IPS-18a (cell line): ENCODE measurements at regions not wholly inside any gene's neighbourhood (a gene's known extent, or its start where the extent isn't known, plus 50 kb on each side); places are given as distances from the start of the nearest gene placed in this dataset.
"Not testable (repeated sequence)": the region's sequence is repeated elsewhere in the genome, so short reads cannot be mapped to it uniquely, and the experiment has no call there.

Source experiments
- H3K27ac ChIP-seq: one replicate; pipeline ENCODE4 v1.5.1; 2013; ENCODE audit warnings: low read length
- H3K27me3 ChIP-seq: one replicate; pipeline ENCODE4 v1.6.1; 2013; ENCODE audit warnings: mild to moderate bottlenecking, low read length; ENCODE audit not compliant: control insufficient read depth, insufficient read depth
- H3K36me3 ChIP-seq: one replicate; pipeline ENCODE4 v1.6.1; 2013; ENCODE audit warnings: low read depth, low read length; ENCODE audit not compliant: control insufficient read depth
- H3K4me1 ChIP-seq: one replicate; pipeline ENCODE4 v1.6.1; 2013; ENCODE audit warnings: low read depth, low read length; ENCODE audit not compliant: control insufficient read depth
- H3K4me3 ChIP-seq: one replicate; pipeline ENCODE4 v1.5.1; 2013; ENCODE audit warnings: low read length
- H3K9ac ChIP-seq: one replicate; pipeline ENCODE4 v1.6.1; 2013; ENCODE audit warnings: mild to moderate bottlenecking, low read length, moderate library complexity
- H3K9me3 ChIP-seq: one replicate; pipeline ENCODE4 v1.6.1; 2013; ENCODE audit warnings: low read depth, low read length; ENCODE audit not compliant: control insufficient read depth

DNA sequence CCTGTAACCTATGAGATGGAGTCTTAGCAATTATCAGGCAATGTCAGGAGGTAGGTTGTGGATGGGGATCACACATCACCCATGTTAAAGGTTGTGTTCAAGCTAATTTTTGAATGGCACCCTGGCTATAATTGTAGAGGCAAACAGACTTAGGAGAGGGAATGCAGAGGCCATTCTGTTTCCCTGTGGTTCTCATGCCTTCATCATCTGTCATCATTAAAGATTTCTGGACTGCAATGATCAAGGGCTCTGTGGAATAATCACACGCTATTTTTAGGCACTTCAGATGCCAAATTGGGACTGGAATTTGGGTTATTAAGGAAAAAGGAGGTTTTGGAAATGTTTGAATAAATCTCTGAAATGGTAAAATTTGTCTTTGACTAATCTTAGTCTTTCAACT lies 1065.4 kb downstream of the TAF11L14 start:
- Histone ChIP-seq H3K4me3 (no peak overlapping the region), H3K9me3 (no peaks in the 10 kb centered on the region), H3K36me3 (no peaks in the 10 kb centered on the region), H3K27me3 (no peaks in the 10 kb centered on the region), H3K27ac (no peak overlapping the region), H3K9ac (no peak overlapping the region), H3K4me1 (no peaks in the 10 kb centered on the region)

DNA sequence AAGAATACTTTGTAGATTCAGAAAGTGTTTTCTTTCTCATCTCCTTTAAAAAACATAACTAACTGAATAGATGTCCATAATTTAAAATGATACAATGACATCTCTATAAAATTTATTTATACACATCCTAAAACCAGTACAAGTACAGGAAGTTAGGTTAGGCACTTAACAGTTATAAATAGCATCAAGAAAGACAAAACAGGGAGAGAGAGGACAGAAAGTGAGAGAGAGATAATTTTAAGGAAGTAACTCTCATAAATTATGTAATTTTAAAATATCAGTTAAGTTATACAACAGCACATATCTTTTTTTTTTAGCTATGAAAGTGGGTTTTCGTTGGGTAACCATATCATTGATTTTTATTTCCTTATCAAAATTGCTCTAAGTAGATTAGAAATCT lies 1068.6 kb downstream of the TAF11L14 start:
- Histone ChIP-seq H3K27ac (no peak overlapping the region), H3K4me3 (no peak overlapping the region), H3K9me3 (no peaks in the 10 kb centered on the region), H3K27me3 (no peaks in the 10 kb centered on the region), H3K4me1 (no peaks in the 10 kb centered on the region), H3K9ac (no peak overlapping the region), H3K36me3 (no peaks in the 10 kb centered on the region)

DNA sequence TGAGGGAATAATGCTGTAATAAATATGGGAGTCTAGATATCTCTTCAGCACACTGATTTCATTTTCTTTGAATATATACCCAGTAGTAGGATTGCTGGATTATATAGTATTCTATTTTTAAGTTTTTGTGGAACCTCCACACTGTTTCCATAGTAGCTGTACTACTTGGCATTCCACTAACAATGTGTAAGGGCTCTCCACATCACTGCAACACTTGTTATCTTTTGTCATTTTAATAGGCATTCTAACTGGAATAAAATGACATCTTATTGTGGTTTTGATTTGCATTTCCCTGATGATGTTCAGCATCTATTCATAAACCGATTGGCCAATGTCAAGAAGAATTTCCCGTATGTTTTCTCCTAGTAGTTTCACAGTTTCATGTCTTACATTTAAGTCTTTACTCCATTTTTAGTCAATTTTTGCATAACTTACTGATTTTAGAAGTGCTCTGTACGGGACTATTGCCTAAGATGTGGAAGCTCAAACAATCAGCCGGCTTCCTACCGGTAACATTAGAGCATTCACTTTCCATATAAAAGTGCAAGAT lies 1078.8 kb downstream of the TAF11L14 start:
- Histone ChIP-seq H3K36me3 (no peaks in the 10 kb centered on the region), H3K4me1 (no peaks in the 10 kb centered on the region), H3K27ac (no peak overlapping the region), H3K9ac (no peak overlapping the region), H3K4me3 (no peak overlapping the region), H3K9me3 (no peaks in the 10 kb centered on the region), H3K27me3 (no peaks in the 10 kb centered on the region)

DNA sequence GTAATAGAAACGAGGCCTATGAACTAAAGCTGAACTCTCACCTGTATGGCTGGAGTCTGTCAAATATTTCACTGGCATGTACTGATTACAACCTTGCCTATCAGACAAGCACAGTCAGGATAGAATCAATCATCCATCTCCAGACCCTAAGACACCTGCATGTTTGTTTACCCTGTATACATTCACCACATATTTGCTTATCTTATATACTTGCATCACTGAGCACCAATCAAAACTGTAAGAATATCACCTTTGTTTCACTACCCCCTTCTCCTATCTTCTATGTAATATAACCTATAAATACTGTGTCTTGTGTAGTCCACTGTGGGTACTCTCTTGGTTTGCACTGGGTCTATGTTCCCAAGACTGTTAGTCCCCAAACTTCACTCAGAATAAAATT lies 1085.7 kb downstream of the TAF11L14 start:
- no peak overlapping the region for H3K27ac ChIP-seq
- no peaks in the 10 kb centered on the region for H3K27me3 ChIP-seq
- H3K36me3 ChIP-seq: no peaks in the 10 kb centered on the region
- no peak overlapping the region for H3K9ac ChIP-seq
- no peaks in the 10 kb centered on the region for H3K9me3 ChIP-seq
- H3K4me3 ChIP-seq: no peak overlapping the region
- H3K4me1 ChIP-seq: no peaks in the 10 kb centered on the region

DNA sequence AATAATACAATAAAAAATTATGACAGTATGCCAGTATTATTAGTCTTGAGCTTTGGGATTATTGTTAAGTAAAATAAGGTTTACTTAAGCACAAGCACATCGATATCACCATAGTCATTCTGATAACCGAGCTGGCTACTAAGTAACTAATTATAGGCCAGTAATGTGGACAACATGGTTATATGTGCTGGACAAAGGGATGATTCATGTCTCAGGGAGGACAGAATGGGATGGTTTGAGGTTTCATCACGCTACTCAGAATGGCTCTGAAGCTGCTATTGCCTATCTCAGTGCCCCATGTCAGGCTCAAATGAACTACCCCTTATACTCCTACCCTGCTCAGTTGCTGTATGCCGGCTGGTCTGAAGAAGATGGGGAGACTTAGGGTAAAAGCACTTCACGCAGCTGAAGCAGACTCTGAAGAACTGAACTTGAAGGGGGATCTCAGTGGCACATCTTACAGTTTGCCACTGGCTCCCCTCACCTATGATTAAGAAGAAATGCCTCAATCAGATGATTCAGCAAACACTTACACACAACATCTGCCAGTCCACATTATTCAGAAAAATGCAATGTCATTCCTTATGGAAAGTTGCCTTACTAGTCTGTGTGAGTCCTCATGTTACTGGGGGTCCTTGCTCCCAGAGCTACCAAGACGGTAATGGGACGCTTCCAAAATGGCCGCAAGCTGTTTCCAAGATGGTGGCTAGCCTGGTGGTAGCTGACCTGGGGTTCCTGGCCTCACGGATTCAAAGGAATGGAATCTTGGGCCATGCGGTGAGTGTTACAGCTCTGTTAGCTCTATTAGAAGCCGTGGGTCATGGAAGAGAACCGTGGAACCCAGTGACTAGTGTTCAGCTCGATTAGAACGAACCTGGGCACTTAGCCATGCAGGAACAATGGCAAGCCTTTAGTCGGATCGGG lies 1098.6 kb downstream of the TAF11L14 start:
- Histone ChIP-seq H3K9me3 (no peaks in the 10 kb centered on the region), H3K9ac (no peak overlapping the region), H3K36me3 (no peaks in the 10 kb centered on the region), H3K27ac (no peak overlapping the region), H3K4me1 (peaks cover 29% of the 10 kb centered on the region), H3K4me3 (no peak overlapping the region), H3K27me3 (no peaks in the 10 kb centered on the region)

DNA sequence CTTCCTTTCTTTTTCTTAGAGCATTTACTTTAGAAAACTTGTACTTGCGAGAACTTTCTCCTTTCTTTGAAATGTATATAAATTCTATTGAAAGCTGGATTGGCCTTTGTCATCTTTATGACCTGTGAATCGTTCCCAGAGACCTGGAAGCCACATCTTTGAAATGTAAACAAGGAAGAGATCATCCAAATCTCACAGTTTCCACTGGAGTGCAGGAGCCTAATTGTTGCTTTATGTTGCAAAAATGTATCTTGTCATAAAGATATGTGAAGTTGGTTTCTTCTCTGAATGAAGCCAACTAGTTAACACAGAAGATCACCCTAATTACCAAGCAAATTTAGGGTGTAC lies 1101.8 kb downstream of the TAF11L14 start:
- no peaks in the 10 kb centered on the region for H3K27me3 ChIP-seq
- no peak overlapping the region for H3K27ac ChIP-seq
- H3K36me3 ChIP-seq: no peaks in the 10 kb centered on the region
- no peaks in the 10 kb centered on the region for H3K9me3 ChIP-seq
- H3K4me3 ChIP-seq: no peak overlapping the region
- H3K4me1 ChIP-seq: peaks cover 29% of the 10 kb centered on the region
- no peak overlapping the region for H3K9ac ChIP-seq

DNA sequence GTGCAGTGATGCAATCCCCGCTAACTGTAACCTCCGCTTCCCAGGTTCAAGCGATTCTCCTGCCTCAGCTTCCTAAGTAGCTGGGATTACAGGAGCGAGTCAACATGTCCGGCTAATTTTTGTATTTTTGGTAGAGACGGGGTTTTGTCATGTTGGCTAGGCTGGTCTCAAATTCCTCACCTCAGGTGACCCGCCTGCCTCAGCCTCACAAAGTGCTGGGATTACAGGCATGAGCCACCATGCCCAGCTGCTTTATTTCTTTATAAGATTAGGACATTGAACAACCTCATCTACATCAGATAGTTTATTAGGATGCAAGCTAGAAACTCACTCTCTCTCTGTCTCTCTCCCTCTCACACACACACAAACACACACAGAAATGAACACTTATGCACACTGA lies 1102.5 kb downstream of the TAF11L14 start:
- H3K4me1 ChIP-seq: peaks cover 29% of the 10 kb centered on the region
- not testable (repeated sequence) for H3K36me3 ChIP-seq, H3K9me3 ChIP-seq, H3K27me3 ChIP-seq, H3K9ac ChIP-seq, H3K4me3 ChIP-seq, H3K27ac ChIP-seq

DNA sequence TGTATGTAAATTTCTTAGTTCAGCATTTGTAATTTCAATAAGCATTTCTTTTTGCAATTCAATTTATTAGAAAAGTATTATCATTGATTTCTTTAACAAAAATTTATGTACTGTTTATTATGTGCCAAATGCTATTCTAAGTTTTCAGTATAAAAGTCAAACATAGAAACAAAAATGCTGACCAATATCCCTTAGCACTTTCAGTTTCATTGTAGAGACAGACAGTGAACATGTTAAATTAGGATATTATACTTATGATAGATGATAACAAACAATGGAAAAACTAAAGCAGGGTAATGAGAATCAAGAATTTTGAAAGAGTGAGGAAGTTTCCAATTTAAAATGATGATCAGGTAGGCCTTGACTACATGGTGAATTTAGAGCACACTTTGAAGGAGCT lies 1106.0 kb downstream of the TAF11L14 start:
- peaks cover 13% of the 10 kb centered on the region for H3K4me1 ChIP-seq
- no peak overlapping the region for H3K4me3 ChIP-seq
- H3K9me3 ChIP-seq: no peaks in the 10 kb centered on the region
- no peaks in the 10 kb centered on the region for H3K27me3 ChIP-seq
- no peak overlapping the region for H3K27ac ChIP-seq
- no peak overlapping the region for H3K9ac ChIP-seq
- no peaks in the 10 kb centered on the region for H3K36me3 ChIP-seq

DNA sequence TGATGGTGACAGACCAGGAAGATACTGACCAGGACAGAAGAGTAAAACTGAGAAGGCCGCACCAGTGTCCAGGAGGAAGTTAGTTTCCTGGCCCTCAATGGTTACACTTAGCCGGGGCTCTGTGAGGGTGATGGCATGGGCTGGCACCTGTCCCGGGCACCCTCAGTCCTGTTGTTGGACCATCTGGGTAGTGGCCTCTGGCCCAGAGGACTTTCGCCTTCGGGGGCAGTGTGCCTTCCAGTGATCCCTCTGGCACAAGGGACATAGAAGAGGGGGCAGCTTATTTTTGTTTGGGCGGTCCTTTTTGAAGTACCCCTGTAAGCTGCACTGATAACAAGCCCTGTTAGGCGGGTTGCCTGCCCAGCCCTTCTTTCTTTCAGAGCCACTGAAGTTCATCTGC lies 1108.6 kb downstream of the TAF11L14 start:
- Histone ChIP-seq H3K4me3 (no peak overlapping the region), H3K27me3 (no peaks in the 10 kb centered on the region), H3K9ac (no peak overlapping the region), H3K27ac (no peak overlapping the region), H3K4me1 (no peaks in the 10 kb centered on the region), H3K9me3 (no peaks in the 10 kb centered on the region), H3K36me3 (no peaks in the 10 kb centered on the region)

DNA sequence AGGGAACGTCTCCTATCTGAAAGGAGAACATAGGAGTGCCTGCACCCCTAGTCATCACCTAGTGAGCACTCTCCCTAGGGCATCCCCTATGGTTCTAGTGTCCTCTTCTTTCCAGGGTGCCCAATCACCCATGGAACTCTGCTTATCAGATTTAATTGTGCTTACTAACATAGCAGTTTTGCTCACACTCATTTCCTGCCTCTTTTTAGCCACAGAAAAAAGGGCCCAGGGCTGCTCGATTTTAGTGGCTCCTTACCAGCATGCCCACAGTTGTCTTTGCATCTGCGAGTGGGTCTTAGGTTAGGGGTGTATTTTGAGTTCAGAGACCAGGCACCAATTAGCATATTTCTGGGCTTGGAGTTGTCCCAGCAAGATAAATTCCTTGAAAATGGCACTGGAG lies 1110.2 kb downstream of the TAF11L14 start:
- Histone ChIP-seq H3K27me3 (no peaks in the 10 kb centered on the region), H3K4me3 (no peak overlapping the region), H3K4me1 (no peaks in the 10 kb centered on the region), H3K27ac (no peak overlapping the region), H3K9ac (no peak overlapping the region), H3K36me3 (no peaks in the 10 kb centered on the region), H3K9me3 (no peaks in the 10 kb centered on the region)

DNA sequence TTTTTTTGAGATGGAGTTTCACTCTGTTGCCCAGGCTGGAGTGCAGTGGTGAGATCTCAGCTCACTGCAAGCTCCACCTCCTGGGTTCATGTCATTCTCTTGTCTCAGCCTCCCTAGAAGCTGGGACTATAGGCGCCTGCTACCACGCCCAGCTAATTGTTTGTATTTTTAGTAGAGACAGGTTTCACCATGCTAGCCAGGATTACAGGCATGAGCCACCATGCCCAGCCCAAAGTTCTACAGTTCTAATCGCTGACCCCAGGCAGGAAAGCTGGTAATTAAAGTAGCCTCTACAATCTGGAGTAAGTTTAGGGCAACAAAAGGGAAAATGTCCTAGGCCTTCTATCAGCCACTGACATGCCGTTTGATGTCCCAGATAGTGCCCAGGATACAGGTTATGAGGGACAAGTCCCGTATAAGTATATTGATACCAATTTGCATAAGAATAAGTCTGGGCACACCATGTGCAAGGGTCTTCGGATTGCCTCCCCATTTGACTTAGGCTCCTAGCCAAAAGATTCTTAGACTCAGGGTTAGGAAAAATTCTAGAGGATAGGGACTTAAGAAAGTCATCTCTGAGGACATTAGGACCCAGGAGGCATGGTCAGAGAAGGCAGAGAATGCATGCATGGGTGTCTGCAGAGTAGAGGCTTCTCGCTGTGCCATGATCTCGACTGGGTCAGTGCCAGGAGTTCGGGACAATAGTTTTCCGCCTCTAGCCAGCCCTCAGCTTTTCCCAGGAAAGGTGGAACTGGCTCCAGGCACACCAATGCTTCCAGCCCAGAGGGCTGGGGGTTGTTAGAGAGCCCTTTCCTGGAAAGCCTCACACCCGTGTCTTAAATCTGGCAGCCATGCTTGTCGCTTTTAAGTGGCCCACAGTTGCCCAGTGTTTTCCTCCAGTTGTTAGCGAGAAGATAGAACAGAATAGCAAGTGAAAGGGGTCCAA lies 1111.1 kb downstream of the TAF11L14 start:
- H3K4me1 ChIP-seq: no peaks in the 10 kb centered on the region

More for the DNA sequence above, 1111.1 kb downstream of the TAF11L14 start:
- Histone ChIP-seq H3K9me3 (no peaks in the 10 kb centered on the region), H3K27me3 (no peaks in the 10 kb centered on the region), H3K9ac (no peak overlapping the region), H3K36me3 (no peaks in the 10 kb centered on the region), H3K4me3 (no peak overlapping the region), H3K27ac (no peak overlapping the region)
